Activated CD8-positive, alpha-beta memory T cell treated with anti-CD3 and anti-CD28 coated beads, Interleukin-2, amount 50 U/mL, for 1 hour (primary cell): ENCODE measurements at regions not wholly inside any gene's neighbourhood (a gene's known extent, or its start where the extent isn't known, plus 50 kb on each side); places are given as distances from the start of the nearest gene placed in this dataset.
"Not testable (repeated sequence)": the region's sequence is repeated elsewhere in the genome, so short reads cannot be mapped to it uniquely, and the experiment has no call there.

ENCODE experiments used
- DNase-seq: peaks from one replicate; pipeline ENCODE4 v3.0.0-alpha.2; 2020; ENCODE audit errors: extremely low read depth

DNA sequence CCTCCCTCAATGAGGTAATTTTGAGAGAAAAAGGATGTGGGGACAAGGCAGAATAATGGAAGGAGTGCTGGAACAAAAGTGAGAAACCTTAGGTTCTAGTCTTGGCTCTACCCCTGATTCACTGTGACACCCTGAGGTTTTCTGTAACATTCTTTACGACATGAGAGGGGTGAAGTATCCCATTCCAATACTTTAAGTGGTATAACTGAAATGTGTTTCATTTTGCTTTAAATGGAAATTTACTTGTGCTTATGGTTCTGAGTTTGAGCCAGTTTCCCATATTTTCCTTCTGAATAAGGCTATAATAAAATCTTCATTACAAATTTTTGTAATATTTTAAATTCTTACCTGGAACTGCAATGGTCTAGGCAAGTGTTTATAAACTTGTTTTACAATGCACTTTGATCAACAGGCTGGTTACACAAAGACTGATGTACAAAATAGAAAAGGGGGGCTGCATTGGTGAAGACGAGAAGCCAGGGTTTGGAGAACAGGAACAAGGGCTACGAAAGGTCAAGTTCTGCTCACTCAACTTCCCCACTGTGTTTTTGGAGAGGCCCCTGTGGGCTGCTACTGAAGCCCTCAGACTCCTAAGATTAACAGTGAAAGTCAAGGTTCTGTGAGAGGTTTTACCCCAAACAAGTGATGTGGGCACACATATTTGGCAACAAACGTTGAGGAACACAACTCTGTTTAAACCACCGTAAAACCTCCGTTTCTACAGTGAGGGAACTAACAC is 171.9 kb upstream of the ELL2 start:
- no peak for DNase-seq

- no peak for DNase-seq
Observed at GRCh38 chr5:96129276-96129675, 167.6 kb upstream of the ELL2 start.

GRCh38 chr5:96128204-96128864 is 166.7 kb upstream of the ELL2 start:
- no peak for DNase-seq

DNA sequence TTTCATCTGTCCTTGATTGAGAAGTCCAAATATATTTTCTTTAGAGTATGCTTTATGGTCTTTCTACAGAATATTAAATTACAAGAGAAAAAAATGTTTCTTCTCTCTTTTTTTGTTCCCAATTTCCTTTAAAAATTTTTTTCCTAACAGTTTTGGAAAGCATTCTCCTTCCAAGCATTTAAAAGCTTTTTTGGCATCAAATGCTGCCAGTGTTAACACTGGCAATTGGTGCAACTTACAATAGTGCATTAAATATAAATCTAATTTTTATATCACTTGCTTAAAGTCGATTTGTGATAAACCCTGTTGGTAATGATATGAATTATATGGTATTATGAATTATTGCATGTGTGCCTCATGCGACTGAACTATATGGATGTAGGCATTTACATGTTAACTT is 165.9 kb upstream of the ELL2 start:
- DNase-seq: no peak

DNA sequence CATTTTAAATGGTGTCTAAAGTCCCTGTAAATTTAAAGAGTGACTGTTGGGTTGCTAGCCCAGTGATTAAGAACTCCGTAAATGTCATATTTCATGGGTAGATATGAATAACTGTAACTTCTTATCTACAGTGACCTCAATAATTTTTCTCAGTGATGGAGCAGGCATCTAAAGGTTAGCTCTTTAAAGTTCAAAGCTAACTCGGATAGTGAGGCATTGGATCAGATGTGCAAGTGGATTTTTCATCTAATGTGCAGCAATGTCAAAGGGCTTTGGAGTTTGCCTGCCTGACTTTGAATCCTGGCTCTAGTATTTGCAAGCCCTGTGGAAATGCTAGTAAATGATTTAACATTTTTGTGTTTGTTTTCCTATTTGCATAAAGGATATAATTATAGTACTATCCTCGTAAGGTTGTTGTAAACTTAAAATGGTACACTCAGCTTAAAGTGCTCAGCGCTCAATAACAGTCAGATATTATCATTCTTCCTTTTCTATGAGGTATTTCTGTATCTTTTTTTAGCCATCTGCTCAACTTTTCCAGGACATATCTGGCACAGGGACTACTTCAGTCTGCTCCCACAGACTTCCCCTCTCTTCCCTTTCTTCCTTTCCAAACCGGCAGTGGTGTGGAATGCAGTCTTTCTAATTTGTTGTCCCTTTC is 163.7 kb upstream of the ELL2 start:
- no peak for DNase-seq

- no peak for DNase-seq
Observed at GRCh38 chr5:96124589-96124988, 162.9 kb upstream of the ELL2 start.

DNA sequence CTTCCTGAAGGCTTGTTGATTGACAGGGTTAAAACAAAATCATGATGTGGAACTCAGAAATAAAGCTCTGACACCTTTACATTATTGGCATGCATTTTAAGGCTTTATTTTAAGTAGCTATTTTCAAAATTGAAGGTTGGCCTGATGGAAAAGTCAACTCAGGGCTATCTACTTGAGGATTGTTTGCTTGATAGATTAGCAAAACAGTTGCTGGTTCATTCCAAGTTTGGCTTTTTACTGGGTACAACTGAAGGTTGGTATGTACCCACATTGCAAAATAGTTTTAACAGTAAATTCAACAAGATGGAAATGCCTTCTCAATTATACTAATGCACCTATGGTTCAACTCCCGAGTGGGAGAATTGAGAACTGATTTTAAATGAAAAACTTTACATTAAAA is 161.8 kb upstream of the ELL2 start:
- no peak for DNase-seq

DNA sequence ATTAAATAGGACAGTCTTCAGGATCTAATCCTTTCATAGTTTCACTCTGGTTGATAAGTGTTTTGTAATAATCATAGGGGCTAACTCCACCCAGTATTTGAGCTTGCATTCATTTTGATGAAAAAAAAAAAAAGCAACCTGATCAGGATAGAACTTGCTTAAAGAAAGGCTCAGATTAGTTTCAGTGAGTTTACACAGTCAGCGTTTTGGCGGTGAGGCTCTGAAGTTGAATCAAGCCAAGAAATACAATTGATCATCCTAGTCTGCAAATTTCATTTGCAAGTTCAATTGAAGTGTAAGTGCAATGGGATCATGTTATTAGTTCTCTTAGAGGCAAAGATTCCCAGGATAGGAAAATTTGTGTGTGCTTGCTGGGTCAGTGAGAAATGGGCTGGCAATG is 159.7 kb upstream of the ELL2 start:
- DNase-seq: no peak

DNA sequence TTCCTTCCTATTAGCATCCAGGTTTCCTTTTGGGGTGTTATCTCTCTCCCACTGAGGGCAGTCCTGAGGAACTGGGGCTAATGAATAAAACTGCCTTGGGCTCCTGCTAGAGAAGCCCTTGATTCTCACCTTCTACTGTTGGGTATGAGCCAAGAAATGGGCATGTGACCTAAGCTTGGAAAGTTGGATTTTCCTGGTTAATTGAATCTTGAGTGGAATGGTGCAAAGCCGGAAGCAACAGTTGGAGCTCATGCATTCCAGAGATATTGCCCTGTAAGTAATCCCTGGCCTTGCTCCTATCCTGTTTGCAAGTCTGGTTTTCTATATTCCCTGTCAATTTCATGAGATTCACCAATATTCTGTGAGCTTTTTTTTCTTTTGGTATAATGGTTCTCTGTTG is 158.5 kb upstream of the ELL2 start:
- DNase-seq: no peak

DNA sequence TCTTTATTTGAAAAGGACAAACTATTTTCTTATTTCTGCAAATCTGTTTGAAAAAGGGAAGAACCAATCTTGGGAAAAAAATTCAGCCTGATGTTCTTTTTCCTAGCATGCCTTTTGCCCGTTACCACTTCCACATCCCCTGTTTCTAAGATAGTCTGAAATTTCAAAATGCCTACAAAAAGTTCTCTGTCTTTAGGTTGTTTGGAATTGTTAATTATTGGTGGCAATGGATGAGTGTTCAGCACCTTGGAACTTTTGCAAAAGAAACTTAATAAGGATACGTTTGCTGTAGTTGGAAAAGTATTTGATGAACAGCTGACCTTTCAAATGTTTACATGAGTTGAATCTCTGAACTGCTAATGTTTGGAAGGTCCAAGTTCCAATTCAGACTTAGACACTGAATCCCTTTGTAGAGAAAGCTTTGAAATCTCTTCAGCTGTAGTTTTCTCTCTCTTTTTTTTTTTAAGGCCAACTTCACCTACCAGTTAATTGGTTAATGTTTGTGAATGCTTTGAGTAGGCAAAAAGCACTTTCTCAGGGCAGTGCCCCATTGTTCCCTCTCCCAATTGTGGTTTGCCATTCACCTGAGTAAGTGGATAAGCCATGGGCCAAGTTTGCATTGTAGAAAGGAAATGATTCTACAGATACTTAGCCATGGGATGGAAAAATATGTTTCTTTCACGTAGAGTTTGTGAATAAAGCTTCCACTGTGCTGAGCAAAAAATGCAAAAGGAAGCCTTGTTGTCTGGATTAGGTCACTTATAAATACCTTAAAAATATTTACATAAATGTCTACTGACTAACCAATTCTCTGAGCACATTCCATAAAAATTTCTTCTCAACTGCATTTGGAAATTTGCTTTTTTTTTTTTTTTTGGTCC is 156.4 kb upstream of the ELL2 start:
- no peak for DNase-seq

DNA sequence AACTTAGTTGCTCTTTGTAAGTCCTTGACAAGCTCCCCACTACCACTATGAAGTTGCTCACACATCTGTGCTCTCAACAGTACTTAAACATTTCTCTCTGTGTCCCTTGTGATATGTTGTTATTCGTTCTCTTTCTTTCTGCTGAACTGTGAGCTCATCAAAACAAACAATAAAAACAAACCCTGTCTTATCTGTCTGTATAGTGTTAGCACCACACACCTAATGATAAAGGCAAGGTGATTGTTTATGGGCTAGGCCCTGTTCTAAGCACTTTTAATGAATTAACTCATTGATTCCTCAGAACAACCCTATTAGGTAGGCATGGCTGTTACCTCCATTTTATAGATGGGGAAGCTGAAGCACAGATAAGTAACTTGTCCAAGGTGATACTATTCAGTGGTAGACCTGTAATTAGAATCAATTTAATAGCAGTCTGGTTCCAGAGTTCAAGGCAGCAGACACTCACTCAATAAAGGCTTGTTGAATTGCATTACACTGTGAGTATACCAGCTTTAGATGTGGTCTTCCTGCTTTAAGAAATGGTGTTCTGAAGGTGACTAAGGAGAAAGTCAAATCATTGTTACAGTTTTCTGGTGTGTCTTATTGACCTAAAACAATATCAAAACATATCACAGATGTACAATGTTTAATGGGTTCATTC is 153.6 kb upstream of the ELL2 start:
- DNase-seq: no peak

GRCh38 chr5:96114736-96115135 is 153.1 kb upstream of the ELL2 start:
- DNase-seq: no peak

DNA sequence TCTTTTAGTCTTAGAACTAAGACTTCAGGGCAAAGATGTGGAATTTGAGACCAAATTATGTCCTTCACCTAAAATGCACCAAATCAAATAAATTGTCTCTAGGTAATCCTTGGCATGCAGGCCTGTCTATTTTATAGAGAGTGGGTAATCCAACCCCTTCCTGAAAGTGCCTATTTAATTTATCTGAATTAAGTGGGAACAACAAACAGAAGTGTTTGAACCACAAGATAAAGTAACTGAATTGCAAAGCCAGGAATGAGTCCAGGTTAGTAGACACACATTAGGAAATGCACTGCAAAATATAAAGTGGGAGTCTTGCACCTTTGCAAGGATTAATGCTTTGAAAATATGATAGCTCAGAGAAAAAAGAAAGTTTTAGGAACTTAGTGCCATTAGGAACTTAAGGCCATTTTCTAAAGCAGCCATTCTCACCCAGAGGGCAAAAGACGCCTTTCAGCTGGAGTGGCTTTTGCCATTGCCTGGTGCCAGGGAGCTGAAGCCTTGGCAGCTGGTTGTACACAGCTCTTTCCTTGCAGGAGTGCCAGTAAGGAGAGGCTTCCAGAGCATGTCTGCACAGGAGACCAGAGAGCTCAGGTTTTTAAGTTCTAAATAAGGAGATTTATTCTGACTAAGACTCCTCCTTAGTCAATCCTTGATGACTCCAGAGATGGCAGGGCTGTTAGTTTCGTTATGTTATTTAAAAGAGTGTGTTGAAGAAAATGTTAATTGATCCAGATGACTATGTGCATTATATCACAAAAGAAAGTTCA is 151.7 kb upstream of the ELL2 start:
- no peak for DNase-seq

DNA sequence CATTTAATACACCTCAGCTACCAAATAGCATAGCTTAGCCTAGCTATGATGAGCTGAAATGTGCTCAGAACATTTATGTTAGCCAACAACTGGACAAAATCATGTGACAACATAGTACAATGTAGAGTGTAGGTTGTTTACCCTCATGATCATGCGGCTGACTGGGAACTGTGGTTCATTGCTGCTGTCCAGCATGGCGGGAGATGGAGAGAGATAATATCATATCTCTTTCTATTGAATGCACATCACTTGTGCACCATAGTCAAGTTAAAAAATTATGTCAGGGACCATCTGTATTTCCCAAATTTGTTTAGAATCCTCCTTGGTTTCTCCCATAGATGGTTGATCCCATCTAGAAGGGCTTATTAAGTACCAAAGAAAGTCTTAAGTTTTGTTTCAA is 151.1 kb upstream of the ELL2 start:
- DNase-seq: no peak

DNA sequence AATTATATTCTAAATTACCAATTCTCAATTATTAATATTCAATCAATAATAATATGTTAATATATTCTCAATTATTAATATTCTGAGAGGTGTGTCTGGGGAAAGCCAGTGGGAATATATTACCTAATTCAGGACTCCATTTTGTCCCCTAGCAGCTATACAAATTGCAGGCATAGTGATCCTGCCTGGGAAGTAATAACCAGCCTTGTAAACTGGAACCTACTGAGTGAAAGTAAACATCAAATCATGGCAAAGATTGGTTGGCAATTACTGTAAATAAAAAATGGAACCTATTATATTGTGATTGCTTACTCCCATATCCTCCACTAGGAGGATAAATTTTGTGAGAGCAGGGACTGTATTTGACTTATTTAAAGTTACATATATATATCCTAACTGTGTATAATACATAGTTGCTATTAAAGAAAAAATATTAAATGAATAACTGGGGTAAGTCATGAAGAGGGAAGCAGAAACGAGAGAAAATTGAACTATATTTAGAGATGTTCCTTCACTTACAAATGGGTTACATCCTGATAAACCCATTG is 150.5 kb upstream of the ELL2 start:
- DNase-seq: no peak

DNA sequence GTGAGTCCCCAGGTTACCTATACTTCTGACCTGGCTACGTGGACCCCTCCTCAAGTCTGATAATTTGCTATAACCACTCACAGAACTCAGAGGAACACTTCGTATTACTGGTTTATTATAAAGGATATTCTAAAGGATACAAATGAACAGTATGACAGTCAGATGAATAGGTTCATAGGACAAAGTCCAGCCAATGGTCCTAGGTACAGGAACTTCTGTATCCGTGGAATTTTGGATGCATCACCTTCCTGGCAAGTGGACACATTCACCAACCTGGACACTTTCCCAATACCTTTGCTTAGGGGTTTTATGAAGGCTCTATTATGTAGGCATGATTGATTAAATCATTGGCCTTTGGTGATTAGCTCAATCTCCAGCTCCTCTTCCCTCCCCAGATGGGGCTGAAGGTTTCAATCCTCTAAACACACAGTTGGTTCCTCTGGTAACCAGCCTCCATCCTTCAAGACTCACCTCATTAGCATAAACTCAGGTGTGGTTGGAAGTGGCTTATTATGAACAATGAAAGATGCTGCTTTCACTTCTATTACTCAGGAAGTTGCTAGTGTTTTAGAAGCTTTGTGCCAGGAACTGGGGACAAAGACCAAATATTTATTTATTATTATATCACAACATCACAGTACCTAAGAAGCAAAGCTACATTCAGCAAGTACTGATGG is 149.6 kb upstream of the ELL2 start:
- no peak for DNase-seq

GRCh38 chr5:96110300-96110699 is 148.6 kb upstream of the ELL2 start:
- DNase-seq: no peak

- DNase-seq: not testable (repeated sequence)
Observed at GRCh38 chr5:96108629-96109028, 147.0 kb upstream of the ELL2 start.

DNA sequence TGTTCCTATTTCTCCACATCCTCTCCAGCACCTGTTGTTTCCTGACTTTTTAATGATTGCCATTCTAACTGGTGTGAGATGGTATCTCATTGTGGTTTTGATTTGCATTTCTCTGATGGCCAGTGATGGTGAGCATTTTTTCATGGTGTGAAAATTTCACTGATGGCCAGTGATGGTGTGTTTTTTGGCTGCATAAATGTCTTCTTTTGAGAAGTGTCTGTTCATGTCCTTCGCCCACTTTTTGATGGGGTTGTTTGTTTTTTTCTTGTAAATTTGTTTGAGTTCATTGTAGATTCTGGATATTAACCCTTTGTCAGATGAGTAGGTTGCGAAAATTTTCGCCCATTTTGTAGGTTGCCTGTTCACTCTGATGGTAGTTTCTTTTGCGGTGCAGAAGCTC is 142.2 kb upstream of the ELL2 start:
- not testable (repeated sequence) for DNase-seq
